Mammary epithelial cell (primary cell): ENCODE measurements at regions not wholly inside any gene's neighbourhood (a gene's known extent, or its start where the extent isn't known, plus 50 kb on each side); places are given as distances from the start of the nearest gene placed in this dataset.

Experiments
- CTCF ChIP-seq, 2 donors: IDR thresholded peaks in 1 of 2; conservative IDR thresholded peaks in 1 of 2; 2 replicates each; pipeline ENCODE4 v1.5.1; 2011 to 2012; ENCODE audit warnings: inconsistent platforms in 2 of 2, low read length in 2 of 2, mild to moderate bottlenecking in 2 of 2, control low read depth in 1 of 2, low read depth in 1 of 2; ENCODE audit not compliant: insufficient read depth in 1 of 2; ENCODE audit errors: extremely low read depth in 1 of 2
- EZH2 ChIP-seq: IDR thresholded peaks from 2 replicates; pipeline ENCODE4 v1.6.1; 2012; ENCODE audit warnings: low read length, inconsistent platforms, borderline replicate concordance

GRCh38 chr4:79682801-79683530 lies 274.9 kb upstream of the GK2 start:
- no peak for TF ChIP-seq CTCF (conservative IDR thresholded peaks at IDR 0.05 in 1 of 2, IDR thresholded peaks at IDR 0.05 in 1 of 2; ENCODE audit: extremely low read depth in 1 of 2, insufficient read depth in 1 of 2, low read depth in 1 of 2, low read length in 2 of 2)
- TF ChIP-seq EZH2: no peak
